Erythroblast (primary cell): ENCODE measurements at regions not wholly inside any gene's neighbourhood (a gene's known extent, or its start where the extent isn't known, plus 50 kb on each side); places are given as distances from the start of the nearest gene placed in this dataset.

ENCODE experiments used
- GATA1 ChIP-seq: IDR thresholded peaks from 2 replicates; pipeline ENCODE4 v1.6.1; 2011; ENCODE audit warnings: low read depth, mild to moderate bottlenecking, control low read depth, low read length, moderate library complexity
- POLR2A ChIP-seq: IDR thresholded peaks from 2 replicates; pipeline ENCODE4 v1.6.1; 2011; ENCODE audit warnings: mild to moderate bottlenecking, low read length

DNA sequence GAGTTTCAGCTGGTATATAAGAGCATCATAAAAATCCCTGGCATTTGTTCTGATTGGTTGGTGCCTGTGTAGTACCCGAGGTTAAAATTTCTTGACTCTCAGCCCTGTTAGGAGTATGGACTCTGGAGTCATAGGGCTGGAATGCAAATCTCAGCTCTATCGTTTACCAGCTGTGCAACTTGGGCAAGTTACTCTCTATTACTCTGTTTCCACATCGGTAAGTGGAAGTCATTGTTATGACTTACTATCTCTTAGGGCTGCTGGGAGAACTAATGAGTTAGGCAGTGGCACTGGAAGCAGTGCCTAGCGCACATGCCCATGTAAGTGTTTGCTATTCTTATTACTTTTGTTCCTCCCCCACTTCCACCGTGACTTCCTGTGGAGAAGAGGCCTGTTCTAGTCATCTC lies 141.6 kb downstream of the BOD1 start:
- TF ChIP-seq POLR2A (no peak), GATA1 (no peak)
